GM04503 (cell line): ENCODE measurements at regions not wholly inside any gene's neighbourhood (a gene's known extent, or its start where the extent isn't known, plus 50 kb on each side); places are given as distances from the start of the nearest gene placed in this dataset.

Source experiments
- DNase-seq: peaks from one replicate; pipeline ENCODE4 v3.0.0-alpha.2; 2012; ENCODE audit warnings: low read depth

DNA sequence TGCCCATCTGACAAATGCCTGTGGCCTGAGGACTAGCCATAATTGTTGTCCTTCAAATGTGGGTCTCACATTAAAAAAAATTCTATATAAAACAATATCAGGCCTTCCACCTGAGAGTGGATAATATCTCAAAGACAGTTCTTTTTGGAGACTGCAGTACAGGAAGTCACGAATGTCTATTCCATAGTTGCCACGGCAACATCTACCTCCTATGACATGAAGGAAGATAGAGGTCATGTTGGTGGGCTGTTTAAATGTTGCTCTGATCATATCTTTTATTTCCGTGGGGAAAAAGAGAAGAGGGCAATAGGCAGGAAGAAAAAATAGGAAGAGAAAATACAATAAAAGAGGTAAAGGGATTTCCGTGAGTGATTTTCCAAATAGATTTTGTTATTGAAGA lies 151.8 kb downstream of the ARL6IP6 start:
- DNase-seq, result no peak

DNA sequence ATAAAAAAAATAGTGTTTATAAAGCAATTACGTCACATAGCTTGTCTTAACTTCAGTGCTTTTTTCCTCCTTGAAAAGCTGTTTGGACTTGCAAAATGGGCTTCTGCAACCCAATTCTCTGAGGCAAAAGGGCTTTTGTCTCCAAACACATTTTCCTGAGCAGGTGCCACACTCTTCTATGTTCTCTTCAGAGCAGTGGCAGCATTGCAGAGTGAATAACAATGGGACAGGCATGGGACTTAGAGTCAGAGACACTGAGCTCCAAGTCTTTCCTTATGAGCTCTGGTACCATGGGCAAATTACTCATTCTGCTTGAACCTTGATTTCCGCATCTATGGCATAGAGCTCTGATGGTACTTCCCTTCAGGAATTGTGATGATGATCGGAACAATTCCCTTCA lies 149.0 kb downstream of the ARL6IP6 start:
- DNase-seq, result no peak

DNA sequence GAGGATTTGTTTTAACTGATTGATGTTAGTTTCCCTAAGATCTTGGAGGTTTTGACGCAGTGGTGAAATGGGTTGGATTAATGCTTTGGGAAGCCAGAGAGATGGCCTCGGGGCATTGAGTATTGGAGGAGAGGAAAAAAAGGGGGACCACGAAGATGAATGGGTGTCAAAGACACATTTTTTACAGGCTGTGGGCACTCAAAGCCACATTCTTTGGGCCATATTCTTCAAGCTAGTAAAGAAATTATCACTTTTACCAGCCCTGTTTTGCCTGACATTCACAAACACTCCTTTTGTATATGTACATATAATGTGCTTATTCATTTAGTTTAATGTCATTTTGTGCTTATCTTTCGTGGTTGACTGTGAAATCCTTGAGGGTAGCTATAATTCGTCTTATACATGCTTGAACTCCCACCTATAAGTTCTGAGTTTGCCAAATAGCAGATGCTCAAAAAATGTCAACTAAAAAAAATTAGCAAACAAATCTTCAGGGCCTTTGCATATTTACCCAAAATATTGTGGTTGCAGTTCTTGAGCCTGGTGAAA lies 146.3 kb downstream of the ARL6IP6 start:
- DNase-seq, result no peak

GRCh38 chr2:152863826-152864225 lies 145.4 kb downstream of the ARL6IP6 start:
- DNase-seq, result no peak

GRCh38 chr2:152861349-152861942 lies 143.0 kb downstream of the ARL6IP6 start:
- no peak for DNase-seq

DNA sequence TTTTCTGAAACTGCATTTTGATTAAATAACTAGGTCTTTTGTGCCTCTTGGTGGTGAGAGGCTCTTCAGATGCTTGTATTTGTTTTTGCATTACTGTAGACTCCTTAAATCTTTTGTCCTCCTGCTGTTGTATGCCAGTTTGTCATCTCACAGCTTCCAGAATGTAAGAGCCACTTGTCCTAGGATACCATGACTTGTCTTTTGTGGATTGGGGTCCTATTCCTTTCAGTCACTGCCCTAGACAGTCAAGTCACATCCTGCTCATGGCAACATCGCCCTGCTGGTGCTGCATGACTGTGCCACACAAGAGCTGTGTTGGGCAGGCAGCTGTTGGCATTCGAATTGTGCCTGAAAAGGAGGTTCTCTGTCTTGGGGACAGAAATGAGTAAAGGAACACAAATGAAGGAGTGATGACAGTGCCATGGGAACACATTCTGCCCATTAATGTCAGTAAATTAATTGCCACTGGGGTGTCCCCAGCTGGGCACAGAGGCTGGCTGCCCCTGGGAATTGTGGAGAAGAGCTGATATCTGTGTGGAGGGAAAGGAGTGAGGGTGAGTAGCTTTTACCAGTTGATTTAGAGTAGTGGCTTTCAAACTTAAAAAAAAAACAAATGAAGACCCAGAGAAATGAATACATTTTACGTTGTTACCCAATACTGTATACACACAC lies 140.3 kb downstream of the ARL6IP6 start:
- DNase-seq, result no peak

DNA sequence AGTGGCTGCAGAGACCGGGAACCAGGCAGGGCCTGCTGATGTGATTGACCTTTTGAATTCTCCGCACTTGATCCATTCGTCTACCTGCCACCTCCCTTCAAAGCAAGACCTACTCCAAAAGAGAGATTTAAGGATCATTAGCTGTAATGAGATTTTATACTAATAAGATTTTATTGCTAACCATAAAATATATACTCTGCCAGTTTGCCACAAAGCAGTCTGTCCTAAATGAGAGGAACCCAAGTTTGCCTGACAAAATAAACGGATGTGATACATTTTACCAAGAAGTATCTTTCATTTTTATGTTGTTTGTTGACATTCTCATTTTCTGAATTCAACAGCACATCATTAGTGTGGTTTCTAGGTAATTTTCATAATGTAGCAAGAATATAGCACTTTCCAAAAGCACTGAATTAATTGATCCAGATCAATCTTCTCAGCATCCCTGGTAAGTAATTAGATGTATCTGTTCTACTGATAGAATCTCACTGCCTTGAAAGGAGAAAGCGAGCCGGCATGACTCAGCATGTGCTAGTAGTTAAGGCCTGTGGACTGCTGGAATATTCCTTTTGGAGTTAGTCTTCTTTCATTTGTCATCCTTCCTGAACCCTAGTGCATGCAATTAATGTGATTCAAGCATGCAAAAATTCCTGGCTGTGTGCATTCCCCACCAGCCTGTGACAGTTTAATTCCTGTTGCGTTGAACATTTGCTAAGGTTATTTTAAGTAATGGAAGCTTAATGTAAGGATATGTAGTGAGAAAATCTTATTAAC lies 128.5 kb downstream of the ARL6IP6 start:
- DNase-seq, result peak; percentile 58

DNA sequence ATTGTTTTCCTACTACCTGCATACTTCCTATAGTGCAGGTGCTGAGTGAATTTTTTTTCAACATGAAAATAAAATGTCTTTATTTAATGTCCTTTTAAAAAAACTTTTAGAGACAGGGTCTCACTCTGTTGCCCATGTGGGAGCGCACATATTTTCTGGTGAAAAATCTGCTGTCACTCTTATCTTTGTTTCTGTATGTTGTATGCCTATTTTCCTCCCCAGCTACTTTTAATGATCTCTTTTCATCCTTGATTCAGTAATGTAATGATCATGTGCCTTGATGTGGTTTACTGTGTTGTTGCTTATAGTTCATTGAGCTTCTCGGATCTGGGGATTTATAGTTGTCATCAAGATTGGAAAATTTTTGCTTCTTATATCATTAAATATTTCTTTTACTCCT lies 117.3 kb downstream of the ARL6IP6 start:
- DNase-seq, result no peak

DNA sequence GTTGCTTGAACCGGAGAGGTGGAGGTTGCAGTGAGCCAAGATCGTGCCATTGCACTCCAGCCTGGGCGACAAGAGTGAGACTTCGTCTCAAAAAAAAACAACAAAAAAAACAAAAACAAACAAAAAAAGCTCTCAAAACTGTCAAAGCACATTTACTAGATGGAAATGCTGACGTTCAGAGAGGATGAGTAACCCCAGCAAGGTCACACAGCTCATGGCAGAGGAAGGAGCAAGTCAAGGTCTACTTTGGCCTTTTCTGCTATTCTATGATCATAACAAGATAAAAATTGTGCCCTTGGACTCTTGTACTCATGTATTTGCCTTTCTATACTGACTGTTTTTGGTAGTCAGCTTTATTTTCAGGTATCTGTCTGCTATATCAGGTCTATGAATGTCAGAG lies 109.5 kb downstream of the ARL6IP6 start:
- no peak for DNase-seq

- DNase-seq, result no peak
These were observed 108.3 kb downstream of the ARL6IP6 start for GRCh38 chr2:152826581-152827279.

- DNase-seq, result peak; percentile 88
These were observed 107.4 kb downstream of the ARL6IP6 start for GRCh38 chr2:152825834-152826233.

DNA sequence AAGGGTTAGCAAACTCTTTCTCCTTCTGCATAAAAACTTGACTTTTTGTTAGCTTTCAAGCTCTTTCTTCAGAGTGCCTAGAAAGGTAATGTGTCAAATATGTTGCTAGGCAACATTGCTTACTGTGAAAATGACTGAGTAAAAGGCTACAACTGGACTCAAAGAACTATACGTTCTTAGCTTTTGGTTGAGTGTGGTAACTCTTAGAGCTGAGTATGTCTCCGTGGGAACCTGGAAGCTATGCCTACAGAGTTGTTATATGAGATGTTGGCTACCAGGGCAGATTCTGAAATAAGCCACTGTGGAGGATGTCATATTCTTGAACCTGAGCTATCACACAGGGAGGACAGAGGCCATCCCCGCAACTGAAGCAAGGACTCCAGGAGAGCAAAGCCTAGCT lies 105.5 kb downstream of the ARL6IP6 start:
- DNase-seq, result no peak

GRCh38 chr2:152822676-152823075 lies 104.3 kb downstream of the ARL6IP6 start:
- no peak for DNase-seq

DNA sequence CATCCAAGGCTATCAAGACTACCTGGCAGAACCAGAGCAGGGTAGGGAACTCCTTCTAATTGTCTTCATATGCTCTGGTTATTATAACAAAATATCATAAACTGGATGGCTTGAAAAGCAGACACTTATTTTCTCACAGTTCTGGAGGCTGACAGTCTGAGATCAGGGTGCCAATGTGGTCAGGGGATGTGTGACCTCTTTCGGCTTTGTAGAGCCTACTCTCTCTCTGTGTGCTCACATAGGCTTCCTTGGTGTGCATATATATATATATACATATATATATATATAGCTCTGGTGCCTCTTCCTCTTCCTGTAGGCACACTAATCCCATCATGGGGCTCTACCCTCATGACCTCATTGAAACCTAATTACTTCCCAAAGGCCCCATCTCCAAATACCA lies 101.6 kb downstream of the ARL6IP6 start:
- no peak for DNase-seq

- DNase-seq, result no peak
These were observed 97.3 kb downstream of the ARL6IP6 start for GRCh38 chr2:152815634-152816257.

GRCh38 chr2:152814475-152815030 lies 96.1 kb downstream of the ARL6IP6 start:
- DNase-seq, result no peak

GRCh38 chr2:152813351-152813750 lies 94.9 kb downstream of the ARL6IP6 start:
- DNase-seq, result no peak
